ENCODE measurements at regions not wholly inside any gene's neighbourhood (a gene's known extent, or its start where the extent isn't known, plus 50 kb on each side); places are given as distances from the start of the nearest gene placed in this dataset.
"Not testable (repeated sequence)": the region's sequence is repeated elsewhere in the genome, so short reads cannot be mapped to it uniquely, and the experiment has no call there.

GRCh38 chr6:73978330-73978729 lies 282.3 kb downstream of the CD109 start:
- Histone ChIP-seq H3K4me1 (replicated peaks in 1 of 2; ENCODE audit: control insufficient read depth in 2 of 2, insufficient read depth in 2 of 2, low read length in 2 of 2) (no peaks in the 10 kb centered on the region), H3K9me3 (replicated peaks; ENCODE audit: control insufficient read depth, insufficient read depth, low read depth, low read length) (no peaks in the 10 kb centered on the region), H3K9ac (ENCODE audit: insufficient read depth in 1 of 2, low read depth in 2 of 2, low read length in 2 of 2) (no peak overlapping the region), H3K9me1 (ENCODE audit: control insufficient read depth, insufficient read depth, low read length) (no peaks in the 10 kb centered on the region), H3K4me3 (no peak overlapping the region), H3K79me2 (ENCODE audit: control insufficient read depth, insufficient read depth, low read length) (no peaks in the 10 kb centered on the region), H2AFZ (ENCODE audit: low read depth, low read length) (no peak overlapping the region), H4K20me1 (replicated peaks; ENCODE audit: control insufficient read depth, insufficient read depth, low read length) (no peaks in the 10 kb centered on the region), H3K4me2 (ENCODE audit: insufficient read depth, low read length) (no peak overlapping the region), H3K27me3 (ENCODE audit: control insufficient read depth in 2 of 2, insufficient read depth in 2 of 2, low read length in 2 of 2) (no peaks in the 10 kb centered on the region), H3K27ac (ENCODE audit: extremely low read depth, low read depth, low read length) (no peak overlapping the region), H3K36me3 (ENCODE audit: control insufficient read depth, insufficient read depth, low read length) (no peaks in the 10 kb centered on the region)
- intact Hi-C loops (cut with micrococcal nuclease) (no loop called here), in situ Hi-C loops (cut with MboI) (no loop called here)
- no peak for DNase-seq (ENCODE audit: extremely low read depth in 1 of 4, low spot score in 3 of 4)
- CTCF ChIA-PET (ENCODE audit: low intra/inter-chr PET ratio), result no interaction called here
- POLR2A ChIA-PET, result no interaction called here
- BruUV-seq (replicated peaks), result no TSS peak
- FAIRE-seq, result no peak
- WGBS (ENCODE audit: insufficient coverage, low coverage, missing lambda C conversion rate), result 0% methylated on average over 2 of the region's 2 CpGs
- no peak for TF ChIP-seq MTA3 (IDR thresholded peaks at IDR 0.05; ENCODE audit: borderline replicate concordance)
- TF ChIP-seq ZNF408 (CRISPR knock-in tag; IDR thresholded peaks at IDR 0.05; ENCODE audit: low read depth), result no peak
- TF ChIP-seq SNRNP70 (optimal IDR thresholded peaks at IDR 0.05; ENCODE audit: low read depth, low read length), result no peak
- TF ChIP-seq POLR2B (IDR thresholded peaks at IDR 0.05; ENCODE audit: low read depth, partially characterized antibody), result no peak
- no peak for TF ChIP-seq SFPQ (IDR thresholded peaks at IDR 0.05; ENCODE audit: low read depth, low read length)
- ATAC-seq, result no peak

GRCh38 chr6:73972518-73972917 lies 276.5 kb downstream of the CD109 start:
- H3K9ac ChIP-seq (ENCODE audit: insufficient read depth in 1 of 2, low read depth in 2 of 2, low read length in 2 of 2); POLR2A ChIA-PET; H3K79me2 ChIP-seq (ENCODE audit: control insufficient read depth, insufficient read depth, low read length); H2AFZ ChIP-seq (ENCODE audit: low read depth, low read length); H3K4me3 ChIP-seq; BruUV-seq (replicated peaks); CTCF ChIA-PET (ENCODE audit: low intra/inter-chr PET ratio); ATAC-seq; FAIRE-seq; intact Hi-C loops (cut with micrococcal nuclease); H4K20me1 ChIP-seq (replicated peaks; ENCODE audit: control insufficient read depth, insufficient read depth, low read length); H3K27me3 ChIP-seq (ENCODE audit: control insufficient read depth in 2 of 2, insufficient read depth in 2 of 2, low read length in 2 of 2); in situ Hi-C loops (cut with MboI); DNase-seq (ENCODE audit: extremely low read depth in 1 of 4, low spot score in 3 of 4); H3K9me1 ChIP-seq (ENCODE audit: control insufficient read depth, insufficient read depth, low read length); H3K9me3 ChIP-seq (replicated peaks; ENCODE audit: control insufficient read depth, insufficient read depth, low read depth, low read length); H3K4me2 ChIP-seq (ENCODE audit: insufficient read depth, low read length); H3K4me1 ChIP-seq (replicated peaks in 1 of 2; ENCODE audit: control insufficient read depth in 2 of 2, insufficient read depth in 2 of 2, low read length in 2 of 2); H3K27ac ChIP-seq (ENCODE audit: extremely low read depth, low read depth, low read length); H3K36me3 ChIP-seq (ENCODE audit: control insufficient read depth, insufficient read depth, low read length): not testable (repeated sequence)
- WGBS (ENCODE audit: insufficient coverage, low coverage, missing lambda C conversion rate), result 0% methylated on average over 6 of the region's 7 CpGs

Measured in K562 (cell line).